SK-N-SH (cell line): ENCODE measurements at regions not wholly inside any gene's neighbourhood (a gene's known extent, or its start where the extent isn't known, plus 50 kb on each side); places are given as distances from the start of the nearest gene placed in this dataset.

Experiments
- CTCF ChIA-PET: fragments of 300-600, 350-600 bp; formaldehyde crosslinking; extraction: SDS; loops from one replicate; lab custom pipeline; 2021; lab: Yijun Ruan, JAX
- POLR2A ChIA-PET: fragments of 350-600 bp; sonication (Branson Sonifier 250); formaldehyde crosslinking; extraction: SDS; loops from one replicate; lab custom pipeline; 2020; ENCODE audit warnings: antibody characterized with exemption, inconsistent platforms; lab: Yijun Ruan, JAX
- DNase-seq: peaks from one replicate; pipeline ENCODE4 v3.0.0; 2012
- H2AFZ ChIP-seq: fragments of 200-600 bp; sonication (generic); 2 replicates; pipeline ENCODE4 v1.8.1; 2016; ENCODE audit warnings: antibody characterized with exemption, mild to moderate bottlenecking, low read depth
- H3F3A ChIP-seq: fragments of 200-600 bp; sonication (generic); replicated peaks from 2 replicates; pipeline ENCODE3; 2016; ENCODE audit warnings: antibody characterized with exemption, mild to moderate bottlenecking; ENCODE audit not compliant: insufficient read depth
- H3K27ac ChIP-seq, 2 experiments: fragments of 200-500 bp in 1 of 2; fragments of 200-600 bp in 1 of 2; sonication (Bioruptor generic) in 1 of 2; sonication (generic), shearing (Covaris generic) in 1 of 2; 2 replicates each; pipeline versions ENCODE4 v1.5.1 to v1.6.1; 2014 to 2016; ENCODE audit warnings: low read depth in 2 of 2, inconsistent platforms in 1 of 2, low read length in 1 of 2, mild to moderate bottlenecking in 1 of 2, mixed read lengths in 1 of 2
- H3K27me3 ChIP-seq: fragments of 200-600 bp; sonication (generic), shearing (Covaris generic); 2 replicates; pipeline ENCODE4 v1.6.1; 2016; ENCODE audit warnings: mixed run types; ENCODE audit not compliant: insufficient read depth
- H3K36me3 ChIP-seq, 2 experiments: fragments of 200-500 bp in 1 of 2; fragments of 200-600 bp in 1 of 2; sonication (Bioruptor generic) in 1 of 2; sonication (generic) in 1 of 2; replicated peaks in 1 of 2; 2 replicates each; pipeline versions ENCODE3 to v1.5.1; 2014 to 2016; ENCODE audit warnings: low read length in 1 of 2, mild to moderate bottlenecking in 1 of 2; ENCODE audit not compliant: insufficient read depth in 2 of 2, control insufficient read depth in 1 of 2
- H3K4me1 ChIP-seq, 2 experiments: fragments of 200-500 bp in 1 of 2; fragments of 200-600 bp in 1 of 2; sonication (Bioruptor generic) in 1 of 2; sonication (generic), shearing (Covaris generic) in 1 of 2; 2 replicates each; pipeline versions ENCODE4 v1.5.1 to v1.6.1; 2014 to 2016; ENCODE audit warnings: low read depth in 1 of 2, low read length in 1 of 2, mixed run types in 1 of 2; ENCODE audit not compliant: insufficient read depth in 2 of 2, control insufficient read depth in 1 of 2
- H3K4me2 ChIP-seq: fragments of 200-600 bp; sonication (generic), shearing (Covaris generic); 2 replicates; pipeline ENCODE4 v1.6.1; 2017; ENCODE audit warnings: mixed run types
- H3K4me3 ChIP-seq, 2 experiments: fragments of 200-500 bp in 1 of 2; fragments of 200-600 bp in 1 of 2; sonication (Bioruptor generic) in 1 of 2; sonication (generic), shearing (Covaris generic) in 1 of 2; 2 replicates each; pipeline versions ENCODE4 v1.5.1 to v1.8.1; 2014 to 2016; ENCODE audit warnings: low read depth in 2 of 2, inconsistent platforms in 1 of 2, low read length in 1 of 2, mild to moderate bottlenecking in 1 of 2, mixed read lengths in 1 of 2, moderate library complexity in 1 of 2
- H3K79me2 ChIP-seq: fragments of 200-600 bp; sonication (generic); 2 replicates; pipeline ENCODE4 v1.8.1; 2017; ENCODE audit warnings: mild to moderate bottlenecking; ENCODE audit not compliant: insufficient read depth
- H3K9ac ChIP-seq: fragments of 200-600 bp; sonication (generic); 2 replicates; pipeline ENCODE4 v1.6.1; 2017; ENCODE audit warnings: mixed run types
- H3K9me2 ChIP-seq: fragments of 200-600 bp; sonication (generic); 2 replicates; pipeline ENCODE4 v1.6.1; 2017; ENCODE audit warnings: mixed run types
- H3K9me3 ChIP-seq: fragments of 200-600 bp; sonication (generic); 2 replicates; pipeline ENCODE4 v1.6.1; 2017; ENCODE audit warnings: mixed run types, mild to moderate bottlenecking, moderate library complexity
- H4K20me1 ChIP-seq: fragments of 200-600 bp; sonication (generic); 2 replicates; pipeline ENCODE4 v1.6.1; 2017; ENCODE audit warnings: mild to moderate bottlenecking, mixed run types; ENCODE audit not compliant: insufficient read depth
- CHD2 ChIP-seq: fragments of 150-350 bp; IDR thresholded peaks from 2 replicates; pipeline ENCODE4 v1.6.1; 2018; ENCODE audit warnings: low read length; ENCODE audit not compliant: partially characterized antibody
- CTCF ChIP-seq: fragments of 200-600 bp; sonication (generic); IDR thresholded peaks from 2 replicates; pipeline ENCODE4 v1.6.1; 2017; ENCODE audit warnings: antibody characterized with exemption, mild to moderate bottlenecking, moderate library complexity
- ELF1 ChIP-seq: IDR thresholded peaks from 2 replicates; pipeline ENCODE4 v1.4.0; 2012
- EP300 ChIP-seq, 2 experiments: IDR thresholded peaks; 2 replicates each; pipeline versions ENCODE4 v1.4.0 to v1.6.1; 2012; ENCODE audit warnings: borderline replicate concordance in 1 of 2, low read depth in 1 of 2, low read length in 1 of 2
- FOSL2 ChIP-seq: IDR thresholded peaks from 2 replicates; pipeline ENCODE4 v1.4.0; 2012; ENCODE audit warnings: low read depth, mild to moderate bottlenecking, moderate library complexity, borderline replicate concordance
- FOXJ3 ChIP-seq: sonication (generic); formaldehyde crosslinking; IDR thresholded peaks from 2 replicates; pipeline ENCODE4 v1.5.1; 2020; ENCODE audit warnings: mild to moderate bottlenecking, missing genetic modification reagents
- GATA2 ChIP-seq: sonication (generic); formaldehyde crosslinking; IDR thresholded peaks from 2 replicates; pipeline ENCODE4 v1.5.0; 2020; ENCODE audit warnings: mild to moderate bottlenecking, missing genetic modification reagents
- MAX ChIP-seq: IDR thresholded peaks from 2 replicates; pipeline ENCODE4 v1.4.0; 2012; ENCODE audit warnings: low read depth
- MEF2A ChIP-seq: IDR thresholded peaks from 2 replicates; pipeline ENCODE4 v1.4.0; 2012; ENCODE audit warnings: low read depth, borderline replicate concordance
- MXI1 ChIP-seq: IDR thresholded peaks from 2 replicates; pipeline ENCODE4 v1.6.1; 2012; ENCODE audit warnings: mild to moderate bottlenecking, low read depth, low read length, improper control_type of control experiment
- NFIC ChIP-seq: IDR thresholded peaks from 2 replicates; pipeline ENCODE4 v1.4.0; 2012; ENCODE audit warnings: borderline replicate concordance
- REST ChIP-seq: IDR thresholded peaks from 2 replicates; pipeline ENCODE4 v1.6.1; 2012; ENCODE audit warnings: mild to moderate bottlenecking, low read depth, low read length, moderate library complexity
- RFX5 ChIP-seq: IDR thresholded peaks from 2 replicates; pipeline ENCODE4 v1.6.1; 2012; ENCODE audit warnings: mild to moderate bottlenecking, improper control_type of control experiment, low read length
- RXRA ChIP-seq: IDR thresholded peaks from 2 replicates; pipeline ENCODE4 v1.4.0; 2012; ENCODE audit warnings: low read depth, mild to moderate bottlenecking, borderline replicate concordance
- SIN3A ChIP-seq: IDR thresholded peaks from 2 replicates; pipeline ENCODE4 v1.6.1; 2012; ENCODE audit warnings: low read depth, mild to moderate bottlenecking, low read length, moderate library complexity, borderline replicate concordance
- SMC3 ChIP-seq: IDR thresholded peaks from 2 replicates; pipeline ENCODE4 v1.6.1; 2012; ENCODE audit warnings: low read depth, low read length, improper control_type of control experiment
- USF1 ChIP-seq: IDR thresholded peaks from 2 replicates; pipeline ENCODE4 v1.4.0; 2012; ENCODE audit warnings: low read depth, borderline replicate concordance
- USF2 ChIP-seq: fragments of 150-350 bp; IDR thresholded peaks from 2 replicates; pipeline ENCODE4 v1.6.1; 2017; ENCODE audit warnings: antibody characterized with exemption, low read length, low read depth, borderline replicate concordance
- YY1 ChIP-seq: IDR thresholded peaks from 2 replicates; pipeline ENCODE4 v1.4.0; 2012; ENCODE audit warnings: low read depth, mild to moderate bottlenecking
- WGBS: methylation state at CpG from one replicate; pipeline ENCODE4 v1.1.6; 2017; ENCODE audit warnings: low lambda C conversion rate; 5-methylcytosine and 5-hydroxymethylcytosine counted together

- Histone ChIP-seq H3K4me3 (no peak overlapping the region), H4K20me1 (no peaks in the 10 kb centered on the region), H3K27ac (no peak overlapping the region), H3K9me2 (no peaks in the 10 kb centered on the region), H3K4me2 (no peak overlapping the region), H3K4me1 (no peaks in the 10 kb centered on the region), H3F3A (no peaks in the 10 kb centered on the region), H3K36me3 (no peaks in the 10 kb centered on the region), H3K9me3 (no peaks in the 10 kb centered on the region), H3K79me2 (no peaks in the 10 kb centered on the region), H3K9ac (no peak overlapping the region), H3K27me3 (no peaks in the 10 kb centered on the region), H2AFZ (no peak overlapping the region)
- ChIA-PET POLR2A (no interaction called here), CTCF (no interaction called here)
- DNase-seq, result no peak
- TF ChIP-seq CTCF (no peak), REST (no peak), EP300 (IDR thresholded peaks at IDR 0.05; ENCODE audit: borderline replicate concordance in 1 of 2, low read depth in 1 of 2, low read length in 1 of 2) (no peak), MXI1 (no peak), SMC3 (no peak), RXRA (no peak), RFX5 (no peak), MEF2A (no peak), FOSL2 (no peak), NFIC (no peak), CHD2 (no peak), FOXJ3 (CRISPR knock-in tag) (no peak), GATA2 (CRISPR knock-in tag) (no peak), MAX (no peak), ELF1 (no peak), USF1 (no peak), YY1 (no peak), SIN3A (no peak), USF2 (no peak)
- WGBS, result 0% methylated on average over 1 of the region's 1 CpG
Measured at GRCh38 chr6:117126213-117126612, 139.1 kb upstream of the VGLL2 start.
